ENCODE measurements at regions not wholly inside any gene's neighbourhood (a gene's known extent, or its start where the extent isn't known, plus 50 kb on each side); places are given as distances from the start of the nearest gene placed in this dataset.

- TF ChIP-seq HDAC2 (IDR thresholded peaks at IDR 0.05) (no peak), SMARCC2 (IDR thresholded peaks at IDR 0.05; ENCODE audit: low read depth) (no peak), ZBTB8A (IDR thresholded peaks at IDR 0.05; ENCODE audit: partially characterized antibody) (no peak)
- TF ChIP-seq, protein P1, sequence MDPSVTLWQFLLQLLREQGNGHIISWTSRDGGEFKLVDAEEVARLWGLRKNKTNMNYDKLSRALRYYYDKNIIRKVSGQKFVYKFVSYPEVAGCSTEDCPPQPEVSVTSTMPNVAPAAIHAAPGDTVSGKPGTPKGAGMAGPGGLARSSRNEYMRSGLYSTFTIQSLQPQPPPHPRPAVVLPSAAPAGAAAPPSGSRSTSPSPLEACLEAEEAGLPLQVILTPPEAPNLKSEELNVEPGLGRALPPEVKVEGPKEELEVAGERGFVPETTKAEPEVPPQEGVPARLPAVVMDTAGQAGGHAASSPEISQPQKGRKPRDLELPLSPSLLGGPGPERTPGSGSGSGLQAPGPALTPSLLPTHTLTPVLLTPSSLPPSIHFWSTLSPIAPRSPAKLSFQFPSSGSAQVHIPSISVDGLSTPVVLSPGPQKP (CRISPR knock-in tag; IDR thresholded peaks at IDR 0.05): no peak
Observed at GRCh38 chr6:133820208-133820607, 68.7 kb upstream of the TCF21 start.

All from K562 (cell line).